Neutrophil (primary cell): ENCODE measurements at regions not wholly inside any gene's neighbourhood (a gene's known extent, or its start where the extent isn't known, plus 50 kb on each side); places are given as distances from the start of the nearest gene placed in this dataset.

ENCODE experiments used
- H3K27ac ChIP-seq: fragments of 200-600 bp; sonication (generic); 2 replicates; pipeline ENCODE4 v1.5.1; 2016; ENCODE audit warnings: mild to moderate bottlenecking, moderate library complexity
- H3K27me3 ChIP-seq: fragments of 200-600 bp; sonication (generic); 2 replicates; pipeline ENCODE4 v1.6.0; 2016; ENCODE audit warnings: mild to moderate bottlenecking
- H3K36me3 ChIP-seq: fragments of 200-600 bp; sonication (generic); 2 replicates; pipeline ENCODE4 v1.5.1; 2017
- H3K4me1 ChIP-seq, 2 experiments: fragments of 200-600 bp in 1 of 2; sonication (generic) in 1 of 2; 1 replicate in 1 of 2; 2 replicates in 1 of 2; pipeline versions ENCODE4 v1.5.1 to v1.6.1; 2013 to 2016; ENCODE audit warnings: low read depth in 1 of 2, low read length in 1 of 2, mild to moderate bottlenecking in 1 of 2, moderate library complexity in 1 of 2; ENCODE audit not compliant: control insufficient read depth in 1 of 2, insufficient read depth in 1 of 2
- H3K4me3 ChIP-seq, 2 experiments: fragments of 200-600 bp in 1 of 2; sonication (generic) in 1 of 2; 1 replicate in 1 of 2; 2 replicates in 1 of 2; pipeline ENCODE4 v1.5.1; 2013 to 2016; ENCODE audit warnings: low read depth in 1 of 2, low read length in 1 of 2, mild to moderate bottlenecking in 1 of 2, moderate library complexity in 1 of 2
- H3K9me3 ChIP-seq: fragments of 200-600 bp; sonication (generic); 2 replicates; pipeline ENCODE4 v1.5.1; 2016
- TF ChIP-seq, protein P1 (sequence below): fragments of 200-600 bp; sonication (generic); IDR thresholded peaks from 2 replicates; pipeline ENCODE4 v1.5.1; 2016; ENCODE audit warnings: antibody characterized with exemption

DNA sequence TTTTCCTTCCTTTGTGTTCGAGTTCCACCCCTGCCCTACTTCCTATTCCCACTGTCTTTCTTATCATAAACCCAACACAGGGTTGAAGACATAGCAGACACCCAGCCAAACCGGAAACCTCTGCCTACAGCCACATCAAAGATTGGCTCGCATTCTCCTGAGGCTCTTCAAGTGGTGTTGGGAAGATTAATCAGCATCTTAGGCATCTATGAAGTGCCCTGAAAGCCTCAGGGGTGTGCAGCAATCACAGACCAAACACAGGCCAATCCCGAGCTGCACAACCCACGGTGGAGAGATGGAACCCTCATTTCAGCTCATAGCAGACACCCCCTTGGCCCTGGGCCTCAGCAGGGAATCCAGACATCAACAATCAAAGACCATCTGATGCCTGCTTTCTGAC lies 255.9 kb downstream of the XXYLT1 start:
- H3K9me3 ChIP-seq = no peaks in the 10 kb centered on the region
- H3K4me3 ChIP-seq = no peak overlapping the region
- no peaks in the 10 kb centered on the region for H3K27me3 ChIP-seq
- H3K27ac ChIP-seq = no peak overlapping the region
- no peaks in the 10 kb centered on the region for H3K4me1 ChIP-seq
- TF ChIP-seq, protein P1, sequence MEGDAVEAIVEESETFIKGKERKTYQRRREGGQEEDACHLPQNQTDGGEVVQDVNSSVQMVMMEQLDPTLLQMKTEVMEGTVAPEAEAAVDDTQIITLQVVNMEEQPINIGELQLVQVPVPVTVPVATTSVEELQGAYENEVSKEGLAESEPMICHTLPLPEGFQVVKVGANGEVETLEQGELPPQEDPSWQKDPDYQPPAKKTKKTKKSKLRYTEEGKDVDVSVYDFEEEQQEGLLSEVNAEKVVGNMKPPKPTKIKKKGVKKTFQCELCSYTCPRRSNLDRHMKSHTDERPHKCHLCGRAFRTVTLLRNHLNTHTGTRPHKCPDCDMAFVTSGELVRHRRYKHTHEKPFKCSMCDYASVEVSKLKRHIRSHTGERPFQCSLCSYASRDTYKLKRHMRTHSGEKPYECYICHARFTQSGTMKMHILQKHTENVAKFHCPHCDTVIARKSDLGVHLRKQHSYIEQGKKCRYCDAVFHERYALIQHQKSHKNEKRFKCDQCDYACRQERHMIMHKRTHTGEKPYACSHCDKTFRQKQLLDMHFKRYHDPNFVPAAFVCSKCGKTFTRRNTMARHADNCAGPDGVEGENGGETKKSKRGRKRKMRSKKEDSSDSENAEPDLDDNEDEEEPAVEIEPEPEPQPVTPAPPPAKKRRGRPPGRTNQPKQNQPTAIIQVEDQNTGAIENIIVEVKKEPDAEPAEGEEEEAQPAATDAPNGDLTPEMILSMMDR = no peak
- no peaks in the 10 kb centered on the region for H3K36me3 ChIP-seq

DNA sequence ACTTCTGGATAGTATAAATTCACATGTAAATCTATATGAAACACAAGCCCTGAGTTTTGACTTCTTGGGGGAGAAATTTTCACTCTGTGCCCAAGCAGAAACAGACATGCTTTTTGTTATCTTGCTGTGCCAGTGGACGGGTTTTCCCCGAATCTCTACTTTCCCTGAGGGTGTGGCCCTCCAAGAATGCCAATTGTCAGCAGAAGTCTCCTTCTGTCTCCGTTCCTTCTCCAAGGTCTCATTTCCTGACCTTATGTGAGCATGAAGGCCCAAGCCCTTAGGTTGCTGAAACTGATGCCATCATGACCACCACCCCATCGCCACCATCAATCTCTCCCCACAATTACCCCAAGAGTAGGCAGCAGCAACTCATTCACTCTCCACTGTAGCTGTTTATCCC lies 253.8 kb downstream of the XXYLT1 start:
- H3K27ac ChIP-seq = no peak overlapping the region
- no peaks in the 10 kb centered on the region for H3K27me3 ChIP-seq
- no peaks in the 10 kb centered on the region for H3K36me3 ChIP-seq
- no peaks in the 10 kb centered on the region for H3K4me1 ChIP-seq
- TF ChIP-seq, protein P1 = no peak
- no peak overlapping the region for H3K4me3 ChIP-seq
- no peaks in the 10 kb centered on the region for H3K9me3 ChIP-seq
